ENCODE measurements at regions not wholly inside any gene's neighbourhood (a gene's known extent, or its start where the extent isn't known, plus 50 kb on each side); places are given as distances from the start of the nearest gene placed in this dataset.

DNA sequence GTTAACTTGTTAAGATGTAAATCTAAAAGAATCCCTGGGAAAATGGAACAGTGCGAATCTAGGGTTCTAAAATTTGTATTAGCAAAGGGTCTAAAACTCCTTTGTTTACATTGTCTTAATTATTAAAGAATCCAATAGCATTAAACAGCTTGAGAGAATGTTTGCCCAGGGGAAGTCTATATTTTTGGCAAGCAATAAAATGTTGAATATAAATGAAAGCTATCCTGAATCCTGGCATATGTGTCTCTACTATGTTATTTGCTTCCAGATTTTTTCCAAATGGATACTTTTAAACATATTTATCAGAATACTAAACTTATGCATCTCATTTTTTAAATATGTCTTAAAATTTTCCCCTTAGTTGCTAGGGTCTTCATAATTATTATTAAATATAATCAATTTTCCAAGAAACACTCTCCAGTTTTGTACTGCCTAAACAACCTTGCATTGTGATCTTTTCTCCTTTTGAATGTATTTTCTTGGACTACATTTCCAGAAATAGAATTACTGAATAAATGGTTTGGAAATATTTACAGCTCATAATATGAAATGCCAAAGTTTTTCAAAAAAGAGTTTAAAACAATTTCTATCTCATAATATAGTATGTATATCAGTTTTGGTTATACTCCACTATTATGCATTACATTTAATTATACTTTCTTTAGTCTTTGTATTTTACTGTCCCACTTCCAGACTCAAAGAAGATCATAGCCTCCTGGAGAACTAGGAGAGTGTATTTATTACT, 304.8 kb downstream of the USP25 start:
- H3K4me3 ChIP-seq (ENCODE audit: insufficient read depth, low read depth, low read length), result no peak overlapping the region
- H3K27me3 ChIP-seq (ENCODE audit: control insufficient read depth, insufficient read depth, low read length), result no peaks in the 10 kb centered on the region
- no peak for DNase-seq
- H3K36me3 ChIP-seq (replicated peaks; ENCODE audit: control insufficient read depth, insufficient read depth, low read length), result no peaks in the 10 kb centered on the region

DNA sequence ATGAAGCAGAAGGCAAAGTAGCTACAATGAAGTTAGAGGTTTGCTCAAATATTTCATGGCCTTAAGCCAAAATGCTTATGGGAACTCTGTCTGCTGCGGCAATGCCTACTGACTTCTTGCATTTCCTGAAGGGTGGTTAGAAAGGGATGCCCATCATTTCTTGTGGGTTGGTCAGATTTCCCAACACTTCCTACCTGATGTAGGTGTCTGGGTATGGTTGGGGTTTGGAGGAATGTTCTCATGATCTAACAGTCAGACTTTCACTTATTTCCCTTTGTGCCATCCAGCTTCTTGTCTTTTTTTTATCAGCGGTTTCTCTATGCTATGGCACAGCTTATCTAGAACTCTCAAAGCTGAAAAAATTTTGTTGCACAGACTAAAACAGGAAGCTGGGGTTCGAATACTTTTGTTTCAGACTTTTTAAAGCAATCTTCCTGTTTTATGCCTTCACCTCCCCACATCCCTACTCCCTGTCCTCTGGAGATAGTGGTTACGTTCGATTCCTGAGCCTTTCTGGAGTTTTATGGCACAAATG, 307.7 kb downstream of the USP25 start:
- H3K36me3 ChIP-seq (replicated peaks; ENCODE audit: control insufficient read depth, insufficient read depth, low read length), result no peaks in the 10 kb centered on the region
- no peak overlapping the region for H3K4me3 ChIP-seq (ENCODE audit: insufficient read depth, low read depth, low read length)
- no peak for DNase-seq
- no peaks in the 10 kb centered on the region for H3K27me3 ChIP-seq (ENCODE audit: control insufficient read depth, insufficient read depth, low read length)

DNA sequence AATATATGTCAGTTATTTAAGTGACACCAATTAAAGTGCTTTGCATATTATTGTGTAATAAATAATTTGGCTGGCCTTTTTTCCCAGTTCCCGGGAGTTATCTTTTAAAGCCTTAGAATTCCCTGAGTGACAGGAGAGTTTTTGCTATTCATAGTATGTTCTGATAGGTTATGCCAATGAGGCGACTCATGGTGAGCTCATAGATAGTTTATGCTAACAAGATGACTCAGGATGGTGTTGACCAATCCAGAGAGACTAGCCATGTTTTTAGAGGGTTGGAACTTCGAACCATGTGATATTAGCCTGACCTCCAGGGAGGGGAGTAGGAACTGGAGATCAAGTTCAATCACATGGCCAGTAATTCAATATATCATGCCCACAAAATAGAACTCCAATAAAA, 310.8 kb downstream of the USP25 start:
- DNase-seq, result no peak
- Histone ChIP-seq H3K4me3 (ENCODE audit: insufficient read depth, low read depth, low read length) (no peak overlapping the region), H3K36me3 (replicated peaks; ENCODE audit: control insufficient read depth, insufficient read depth, low read length) (no peaks in the 10 kb centered on the region), H3K27me3 (ENCODE audit: control insufficient read depth, insufficient read depth, low read length) (no peaks in the 10 kb centered on the region)

DNA sequence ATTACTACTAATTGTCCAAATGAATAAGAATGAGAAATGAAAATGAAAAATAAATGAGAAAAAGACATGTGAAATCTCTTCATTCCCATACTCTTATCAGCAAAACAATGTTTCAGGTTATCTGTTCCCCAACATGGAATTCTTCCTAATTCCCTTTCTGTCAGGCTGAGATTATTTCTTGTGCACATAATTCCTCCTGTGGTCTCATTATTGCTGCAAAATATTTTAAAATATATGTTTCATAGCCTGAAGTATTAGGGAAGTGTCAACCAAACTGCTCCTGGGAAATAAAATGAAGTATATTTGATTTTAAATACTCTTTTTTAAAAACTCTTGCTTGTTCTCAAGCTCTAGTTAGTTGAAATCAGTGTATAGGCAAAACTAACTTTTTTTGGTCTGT, 314.9 kb downstream of the USP25 start:
- H3K36me3 ChIP-seq (replicated peaks; ENCODE audit: control insufficient read depth, insufficient read depth, low read length), result no peaks in the 10 kb centered on the region
- no peaks in the 10 kb centered on the region for H3K27me3 ChIP-seq (ENCODE audit: control insufficient read depth, insufficient read depth, low read length)
- no peak for DNase-seq
- H3K4me3 ChIP-seq (ENCODE audit: insufficient read depth, low read depth, low read length), result no peak overlapping the region

DNA sequence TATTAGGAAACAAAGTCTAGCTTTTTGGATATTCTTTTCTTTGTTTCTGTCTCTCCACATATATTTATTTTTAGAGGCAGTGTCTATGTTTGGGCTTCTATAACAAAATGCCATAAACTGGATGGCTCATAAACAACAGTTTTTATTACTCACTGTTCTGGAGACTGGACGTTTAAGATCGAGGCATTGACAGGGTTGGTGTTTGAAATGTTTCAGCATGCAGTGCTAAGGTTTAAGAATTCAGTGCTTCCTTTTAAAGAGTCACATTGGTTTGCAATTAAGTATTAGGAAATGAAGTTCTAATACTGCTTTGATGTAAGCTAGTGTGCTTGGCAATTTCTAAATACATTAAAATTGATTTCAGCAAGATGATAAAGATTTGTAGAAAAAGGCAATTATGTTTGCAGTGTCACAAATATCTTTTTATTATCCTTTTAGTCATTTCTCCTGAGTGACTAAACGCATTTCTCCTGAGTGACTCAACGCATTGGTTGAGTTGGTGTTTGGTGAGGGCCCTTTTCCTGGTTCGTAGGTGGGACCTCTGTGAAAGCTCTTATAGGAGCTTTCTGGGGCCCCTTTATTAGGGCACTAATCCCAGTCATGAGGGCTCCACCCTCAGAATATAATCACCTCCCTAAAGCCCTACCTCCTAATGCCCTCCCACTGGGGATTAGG, 317.0 kb downstream of the USP25 start:
- Histone ChIP-seq H3K27me3 (ENCODE audit: control insufficient read depth, insufficient read depth, low read length) (no peaks in the 10 kb centered on the region), H3K36me3 (replicated peaks; ENCODE audit: control insufficient read depth, insufficient read depth, low read length) (no peaks in the 10 kb centered on the region), H3K4me3 (ENCODE audit: insufficient read depth, low read depth, low read length) (no peak overlapping the region)
- DNase-seq, result no peak

DNA sequence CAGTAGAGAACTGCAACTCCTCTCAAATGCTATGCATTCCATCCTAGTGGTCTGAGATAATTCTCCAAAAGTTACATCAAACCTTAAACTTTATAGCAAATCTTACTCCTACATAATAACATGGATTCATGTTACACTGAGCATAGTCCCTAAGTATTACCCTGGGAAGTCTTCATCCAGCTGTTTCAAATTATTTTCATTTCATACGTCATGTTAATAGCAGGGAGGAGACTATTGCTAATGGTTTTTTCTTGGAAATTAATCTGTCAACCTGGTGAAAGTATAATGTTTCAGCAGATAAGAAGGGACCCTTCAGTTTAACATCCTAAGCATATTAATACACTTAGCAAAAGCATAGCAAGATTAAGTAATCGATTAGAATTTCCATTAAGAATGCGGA, 318.1 kb downstream of the USP25 start:
- H3K4me3 ChIP-seq (ENCODE audit: insufficient read depth, low read depth, low read length), result no peak overlapping the region
- DNase-seq, result no peak
- no peaks in the 10 kb centered on the region for H3K36me3 ChIP-seq (replicated peaks; ENCODE audit: control insufficient read depth, insufficient read depth, low read length)
- no peaks in the 10 kb centered on the region for H3K27me3 ChIP-seq (ENCODE audit: control insufficient read depth, insufficient read depth, low read length)

DNA sequence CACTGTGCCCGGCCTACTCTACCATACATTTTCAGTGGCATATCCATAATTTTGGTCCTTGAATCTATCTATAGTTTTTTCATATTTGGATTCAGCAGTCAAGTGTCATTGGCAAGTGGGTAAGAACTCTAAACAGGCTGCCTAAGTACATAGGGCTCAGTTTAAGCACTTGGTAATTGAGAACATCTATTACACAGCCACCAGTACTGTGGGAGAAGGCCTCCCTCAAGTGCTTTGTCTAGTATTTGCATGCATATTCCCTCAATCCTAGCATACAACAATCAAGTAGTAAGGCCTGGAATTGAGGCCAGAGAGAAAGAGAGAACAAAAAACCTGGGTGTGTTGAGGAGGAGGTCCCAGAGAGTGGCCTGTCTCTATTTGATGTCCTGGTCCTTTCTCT, 325.2 kb downstream of the USP25 start:
- Histone ChIP-seq H3K4me3 (ENCODE audit: insufficient read depth, low read depth, low read length) (no peak overlapping the region), H3K27me3 (ENCODE audit: control insufficient read depth, insufficient read depth, low read length) (no peaks in the 10 kb centered on the region), H3K36me3 (replicated peaks; ENCODE audit: control insufficient read depth, insufficient read depth, low read length) (no peaks in the 10 kb centered on the region)
- DNase-seq, result no peak

DNA sequence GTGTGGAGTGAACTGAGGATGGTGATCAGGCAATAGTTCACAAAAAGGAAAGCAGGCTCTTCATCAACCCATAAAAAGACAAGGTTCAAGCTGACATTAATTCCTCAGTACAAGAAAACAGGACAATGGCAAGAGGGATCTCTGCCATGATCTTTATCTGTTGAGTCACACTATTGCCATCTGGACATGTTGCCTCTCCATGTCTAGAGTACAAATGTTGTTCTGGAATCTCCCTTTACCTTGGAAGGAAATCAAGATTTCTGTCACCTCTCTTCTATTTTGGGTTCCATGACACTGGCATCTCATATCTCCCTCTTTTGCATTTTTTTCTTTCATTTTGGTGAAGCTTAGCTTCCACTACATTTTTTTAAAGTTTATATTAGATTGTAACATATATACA, 329.1 kb downstream of the USP25 start:
- Histone ChIP-seq H3K36me3 (replicated peaks; ENCODE audit: control insufficient read depth, insufficient read depth, low read length) (no peaks in the 10 kb centered on the region), H3K4me3 (ENCODE audit: insufficient read depth, low read depth, low read length) (no peak overlapping the region), H3K27me3 (ENCODE audit: control insufficient read depth, insufficient read depth, low read length) (no peaks in the 10 kb centered on the region)
- no peak for DNase-seq

DNA sequence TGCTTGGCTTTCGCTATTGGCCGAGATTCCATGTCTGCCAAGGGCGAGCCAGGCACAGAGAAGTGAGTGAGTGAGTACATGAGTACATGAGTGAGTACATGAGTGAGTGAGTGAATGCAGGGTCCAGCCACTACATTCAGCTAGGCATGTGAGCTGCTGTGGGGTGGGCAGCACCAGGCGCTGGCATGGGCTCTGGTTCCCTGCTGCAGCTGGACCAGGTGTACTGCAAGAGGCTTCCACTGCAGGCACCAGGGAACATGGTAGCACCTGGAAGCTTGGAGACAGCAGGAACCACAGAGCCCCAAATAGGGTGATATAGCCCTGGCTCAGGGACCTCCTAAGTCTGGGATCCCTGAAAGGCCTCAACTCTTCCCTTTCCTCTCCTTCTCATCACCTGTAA, 330.2 kb downstream of the USP25 start:
- Histone ChIP-seq H3K4me3 (ENCODE audit: insufficient read depth, low read depth, low read length) (no peak overlapping the region), H3K27me3 (ENCODE audit: control insufficient read depth, insufficient read depth, low read length) (no peaks in the 10 kb centered on the region), H3K36me3 (replicated peaks; ENCODE audit: control insufficient read depth, insufficient read depth, low read length) (no peaks in the 10 kb centered on the region)
- DNase-seq, result no peak

DNA sequence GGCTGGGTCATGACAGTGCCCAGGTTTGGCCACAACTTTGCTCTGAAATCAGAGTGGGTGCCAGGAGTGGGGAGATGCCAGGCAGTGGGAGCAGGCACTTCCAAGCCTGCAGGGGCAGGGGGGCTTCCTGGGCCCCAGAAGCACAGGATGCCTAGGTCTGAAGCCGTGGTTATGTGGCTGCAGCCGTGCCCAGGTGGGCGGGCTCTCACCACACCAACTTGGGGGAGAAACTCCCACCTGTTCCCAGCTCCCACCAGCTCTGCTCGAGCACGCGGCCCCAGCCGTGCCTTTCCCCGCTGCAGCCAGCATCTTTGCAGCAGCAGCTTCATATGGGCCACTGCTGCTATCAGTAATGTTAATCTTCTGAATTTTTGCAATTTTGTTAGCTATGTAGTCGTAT, 331.4 kb downstream of the USP25 start:
- no peak for DNase-seq
- no peaks in the 10 kb centered on the region for H3K36me3 ChIP-seq (replicated peaks; ENCODE audit: control insufficient read depth, insufficient read depth, low read length)
- no peaks in the 10 kb centered on the region for H3K27me3 ChIP-seq (ENCODE audit: control insufficient read depth, insufficient read depth, low read length)
- H3K4me3 ChIP-seq (ENCODE audit: insufficient read depth, low read depth, low read length), result no peak overlapping the region

DNA sequence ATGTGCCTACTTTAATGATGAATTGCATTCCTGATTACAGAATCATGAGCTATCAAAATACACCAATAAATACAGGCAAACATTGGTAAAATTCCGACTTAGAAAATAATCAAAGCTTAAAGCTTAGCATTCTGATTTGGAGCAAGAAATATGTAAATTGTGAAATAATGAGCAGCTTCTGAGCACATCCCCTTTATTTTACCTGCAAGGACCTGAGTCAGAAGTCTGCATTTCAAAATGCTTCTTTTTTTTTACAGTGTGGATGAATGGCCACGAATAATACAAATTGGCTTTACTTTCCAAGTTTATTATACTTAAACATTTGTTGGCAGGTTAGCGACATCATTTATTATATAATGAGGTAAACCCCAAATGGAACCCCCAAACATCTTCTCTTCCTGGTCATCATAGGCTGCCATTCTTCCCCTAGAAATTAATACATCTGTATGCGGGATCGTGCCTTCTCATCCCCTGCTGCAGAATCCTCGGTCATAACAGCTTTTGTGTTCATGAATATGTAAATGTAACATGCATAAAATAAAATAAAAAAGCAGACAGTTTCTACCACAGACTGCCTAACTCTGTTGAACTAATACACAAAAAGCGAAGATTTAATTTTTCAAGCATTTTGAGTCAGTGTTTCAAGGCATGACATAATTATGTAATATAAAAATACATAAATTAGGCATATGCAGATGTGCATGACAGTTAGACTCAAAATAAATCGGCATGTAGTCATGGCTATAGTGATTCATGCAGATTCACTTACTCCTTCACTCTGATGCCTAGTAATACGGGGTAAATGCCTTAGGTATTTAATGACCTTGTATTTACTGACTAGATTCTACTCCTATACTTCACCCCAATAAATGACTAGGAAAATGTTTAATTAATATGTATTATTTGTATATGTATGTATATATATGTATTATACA, 339.7 kb downstream of the USP25 start:
- no peak for DNase-seq
- no peaks in the 10 kb centered on the region for H3K27me3 ChIP-seq (ENCODE audit: control insufficient read depth, insufficient read depth, low read length)
- H3K36me3 ChIP-seq (replicated peaks; ENCODE audit: control insufficient read depth, insufficient read depth, low read length), result no peaks in the 10 kb centered on the region
- H3K4me3 ChIP-seq (ENCODE audit: insufficient read depth, low read depth, low read length), result no peak overlapping the region

DNA sequence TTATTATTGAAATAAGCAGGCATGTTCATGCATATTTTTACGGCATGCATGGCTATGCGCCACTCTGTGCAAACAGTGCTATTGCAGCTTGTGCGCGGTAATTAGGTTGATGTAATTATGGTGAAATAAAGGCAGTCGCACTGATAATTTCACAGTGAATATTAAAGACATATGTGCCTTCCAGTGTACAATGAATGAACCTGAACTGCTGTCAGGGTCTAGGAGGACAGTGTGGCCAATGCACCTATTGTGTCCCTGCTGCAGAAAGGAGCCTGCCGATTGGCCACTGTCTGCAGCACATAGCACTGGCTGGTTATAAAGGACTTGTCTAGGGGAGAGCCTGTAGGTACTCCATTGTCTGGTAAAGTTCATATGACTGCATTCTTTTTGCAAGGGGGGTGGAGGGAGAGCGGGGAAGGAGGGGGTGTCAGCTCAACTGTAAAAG, 340.4 kb downstream of the USP25 start:
- H3K36me3 ChIP-seq (replicated peaks; ENCODE audit: control insufficient read depth, insufficient read depth, low read length), result no peaks in the 10 kb centered on the region
- no peak for DNase-seq

DNA sequence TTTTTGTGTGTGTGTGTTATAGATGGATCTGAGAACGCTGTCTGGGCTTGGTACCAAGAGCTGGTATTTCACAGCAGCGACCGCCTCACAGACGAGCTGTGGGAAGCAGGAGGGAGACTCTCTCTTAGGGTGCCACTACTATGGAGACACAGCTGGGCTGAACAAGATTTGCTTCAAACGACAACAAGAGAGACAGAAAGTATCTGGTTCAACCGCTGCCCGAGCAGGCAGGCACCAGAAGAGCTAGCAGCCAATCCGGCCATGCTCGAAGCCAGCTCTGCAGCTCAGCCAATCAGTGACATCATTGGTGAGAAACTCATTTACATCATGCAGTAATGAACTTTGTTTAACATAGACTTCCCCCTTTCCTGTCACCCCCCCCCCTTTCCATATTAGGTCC, 341.3 kb downstream of the USP25 start:
- no peak for DNase-seq
- no peak overlapping the region for H3K4me3 ChIP-seq (ENCODE audit: insufficient read depth, low read depth, low read length)

More for the DNA sequence above, 340.4 kb downstream of the USP25 start:
- Histone ChIP-seq H3K4me3 (ENCODE audit: insufficient read depth, low read depth, low read length) (no peak overlapping the region), H3K27me3 (ENCODE audit: control insufficient read depth, insufficient read depth, low read length) (no peaks in the 10 kb centered on the region)

DNA sequence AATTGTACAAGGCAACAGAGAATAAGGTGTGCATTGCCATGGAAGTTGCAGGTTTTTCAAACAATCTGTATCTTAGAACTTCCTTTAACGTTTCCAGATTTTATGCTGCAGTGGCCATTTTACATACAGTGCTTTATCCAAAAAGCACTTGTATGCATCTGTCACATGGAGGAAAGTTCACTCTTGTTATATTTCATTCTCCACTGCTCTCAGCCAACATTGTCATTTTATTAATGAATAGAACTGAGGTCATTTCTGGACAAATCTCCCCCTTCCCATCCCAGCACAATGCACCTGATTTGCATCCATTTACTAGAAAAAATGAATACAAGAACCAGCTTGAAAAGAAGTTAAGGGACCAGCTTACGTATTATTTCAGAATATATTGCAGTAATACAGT, 342.0 kb downstream of the USP25 start:
- Histone ChIP-seq H3K4me3 (ENCODE audit: insufficient read depth, low read depth, low read length) (no peak overlapping the region), H3K27me3 (ENCODE audit: control insufficient read depth, insufficient read depth, low read length) (no peaks in the 10 kb centered on the region)
- no peak for DNase-seq

More for the DNA sequence above, 341.3 kb downstream of the USP25 start:
- Histone ChIP-seq H3K36me3 (replicated peaks; ENCODE audit: control insufficient read depth, insufficient read depth, low read length) (no peaks in the 10 kb centered on the region), H3K27me3 (ENCODE audit: control insufficient read depth, insufficient read depth, low read length) (no peaks in the 10 kb centered on the region)

More for the DNA sequence above, 342.0 kb downstream of the USP25 start:
- no peaks in the 10 kb centered on the region for H3K36me3 ChIP-seq (replicated peaks; ENCODE audit: control insufficient read depth, insufficient read depth, low read length)

Measured in H7 (cell line).